ENCODE measurements at regions not wholly inside any gene's neighbourhood (a gene's known extent, or its start where the extent isn't known, plus 50 kb on each side); places are given as distances from the start of the nearest gene placed in this dataset.

- DNase-seq, result no peak
Observed at GRCh38 chr13:103772576-103772975, 706.4 kb upstream of the SLC10A2 start.

GRCh38 chr13:103762523-103762922, 696.3 kb upstream of the SLC10A2 start:
- no peak for DNase-seq

GRCh38 chr13:103759361-103759760, 693.1 kb upstream of the SLC10A2 start:
- no peak for DNase-seq

- no peak for DNase-seq
Observed at GRCh38 chr13:103758222-103758621, 692.0 kb upstream of the SLC10A2 start.

GRCh38 chr13:103757361-103757760, 691.1 kb upstream of the SLC10A2 start:
- DNase-seq, result no peak

GRCh38 chr13:103754783-103755182, 688.6 kb upstream of the SLC10A2 start:
- DNase-seq, result no peak

- DNase-seq, result no peak
Observed at GRCh38 chr13:103734837-103735236, 668.6 kb upstream of the SLC10A2 start.

- no peak for DNase-seq
Observed at GRCh38 chr13:103731959-103732358, 665.7 kb upstream of the SLC10A2 start.

- DNase-seq, result no peak
Observed at GRCh38 chr13:103730407-103730806, 664.2 kb upstream of the SLC10A2 start.

- no peak for DNase-seq
Observed at GRCh38 chr13:103726808-103727207, 660.6 kb upstream of the SLC10A2 start.

- DNase-seq, result no peak
Observed at GRCh38 chr13:103716718-103717117, 650.5 kb upstream of the SLC10A2 start.

- DNase-seq, result no peak
Observed at GRCh38 chr13:103715335-103715734, 649.1 kb upstream of the SLC10A2 start.

GRCh38 chr13:103703246-103703645, 637.0 kb upstream of the SLC10A2 start:
- DNase-seq, result no peak

- no peak for DNase-seq
Observed at GRCh38 chr13:103698000-103698399, 631.8 kb upstream of the SLC10A2 start.

GRCh38 chr13:103695320-103695719, 629.1 kb upstream of the SLC10A2 start:
- no peak for DNase-seq

- no peak for DNase-seq
Observed at GRCh38 chr13:103694471-103694870, 628.3 kb upstream of the SLC10A2 start.

- DNase-seq, result no peak
Observed at GRCh38 chr13:103694033-103694432, 627.8 kb upstream of the SLC10A2 start.

- DNase-seq, result no peak
Observed at GRCh38 chr13:103692442-103692841, 626.2 kb upstream of the SLC10A2 start.

GRCh38 chr13:103676329-103676728, 610.1 kb upstream of the SLC10A2 start:
- DNase-seq, result no peak

GRCh38 chr13:103671547-103671946, 605.3 kb upstream of the SLC10A2 start:
- DNase-seq, result no peak

GRCh38 chr13:103663996-103664395, 597.8 kb upstream of the SLC10A2 start:
- peak; percentile 34 for DNase-seq

GRCh38 chr13:103656311-103656710, 590.1 kb upstream of the SLC10A2 start:
- DNase-seq, result no peak

- no peak for DNase-seq
Observed at GRCh38 chr13:103640606-103641005, 574.4 kb upstream of the SLC10A2 start.

- no peak for DNase-seq
Observed at GRCh38 chr13:103639326-103639725, 573.1 kb upstream of the SLC10A2 start.

GRCh38 chr13:103638706-103639105, 572.5 kb upstream of the SLC10A2 start:
- peak; percentile 33 for DNase-seq

GRCh38 chr13:103634066-103634465, 567.8 kb upstream of the SLC10A2 start:
- no peak for DNase-seq

Data from NCI-H446 treated with DMSO at 0.1 percent for 48 hours (cell line).